ENCODE measurements at regions not wholly inside any gene's neighbourhood (a gene's known extent, or its start where the extent isn't known, plus 50 kb on each side); places are given as distances from the start of the nearest gene placed in this dataset.
"Not testable (repeated sequence)": the region's sequence is repeated elsewhere in the genome, so short reads cannot be mapped to it uniquely, and the experiment has no call there.

DNA sequence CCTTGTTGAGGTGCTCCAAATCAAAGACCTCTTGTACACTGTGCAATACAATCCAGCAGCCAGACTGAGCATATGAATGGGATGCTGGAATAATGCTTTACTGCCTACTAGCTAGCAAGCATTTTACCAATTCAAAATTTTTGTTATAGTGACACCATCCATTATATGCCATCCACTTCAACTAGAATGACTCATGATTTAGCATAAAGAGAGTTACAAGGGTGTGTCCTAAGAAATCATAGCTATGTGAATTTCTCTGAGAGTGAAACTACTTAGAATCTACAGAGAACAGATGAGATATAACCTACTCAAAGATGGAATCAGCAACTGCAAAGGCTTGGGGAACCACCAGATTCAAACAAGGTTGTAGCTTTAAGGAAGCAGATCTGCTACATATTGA lies 221.9 kb downstream of the LHFPL1 start:
- TF ChIP-seq, protein P1, sequence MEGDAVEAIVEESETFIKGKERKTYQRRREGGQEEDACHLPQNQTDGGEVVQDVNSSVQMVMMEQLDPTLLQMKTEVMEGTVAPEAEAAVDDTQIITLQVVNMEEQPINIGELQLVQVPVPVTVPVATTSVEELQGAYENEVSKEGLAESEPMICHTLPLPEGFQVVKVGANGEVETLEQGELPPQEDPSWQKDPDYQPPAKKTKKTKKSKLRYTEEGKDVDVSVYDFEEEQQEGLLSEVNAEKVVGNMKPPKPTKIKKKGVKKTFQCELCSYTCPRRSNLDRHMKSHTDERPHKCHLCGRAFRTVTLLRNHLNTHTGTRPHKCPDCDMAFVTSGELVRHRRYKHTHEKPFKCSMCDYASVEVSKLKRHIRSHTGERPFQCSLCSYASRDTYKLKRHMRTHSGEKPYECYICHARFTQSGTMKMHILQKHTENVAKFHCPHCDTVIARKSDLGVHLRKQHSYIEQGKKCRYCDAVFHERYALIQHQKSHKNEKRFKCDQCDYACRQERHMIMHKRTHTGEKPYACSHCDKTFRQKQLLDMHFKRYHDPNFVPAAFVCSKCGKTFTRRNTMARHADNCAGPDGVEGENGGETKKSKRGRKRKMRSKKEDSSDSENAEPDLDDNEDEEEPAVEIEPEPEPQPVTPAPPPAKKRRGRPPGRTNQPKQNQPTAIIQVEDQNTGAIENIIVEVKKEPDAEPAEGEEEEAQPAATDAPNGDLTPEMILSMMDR (IDR thresholded peaks at IDR 0.05; ENCODE audit: insufficient read depth, low read depth, low read length, missing control alignments), result no peak

DNA sequence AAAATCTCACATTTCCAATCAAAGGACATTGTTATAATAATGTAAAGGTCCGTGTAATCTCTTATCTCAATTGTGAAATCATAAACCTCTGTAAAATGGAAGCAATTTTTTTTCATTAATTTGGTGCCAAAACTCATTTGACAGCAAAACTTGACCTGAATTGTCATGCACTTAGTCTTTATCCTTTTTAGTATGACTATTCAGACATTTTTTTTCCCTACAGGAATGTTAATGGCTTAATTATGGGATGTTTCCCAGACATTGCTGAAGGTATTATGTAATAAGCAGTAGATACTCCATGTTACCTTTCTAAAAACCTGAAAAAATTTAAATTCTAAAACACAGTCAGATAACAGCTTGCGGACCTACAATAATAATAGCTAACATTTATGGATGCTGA lies 228.9 kb downstream of the LHFPL1 start:
- TF ChIP-seq, protein P1 (IDR thresholded peaks at IDR 0.05; ENCODE audit: insufficient read depth, low read depth, low read length, missing control alignments), result no peak
- DNase-seq (ENCODE audit: low read depth), result no peak
- no peak overlapping the region for H3K4me3 ChIP-seq (ENCODE audit: low read length)

More for the DNA sequence above, 221.9 kb downstream of the LHFPL1 start:
- H3K4me3 ChIP-seq (ENCODE audit: low read length), result no peak overlapping the region
- no peak for DNase-seq (ENCODE audit: low read depth)

DNA sequence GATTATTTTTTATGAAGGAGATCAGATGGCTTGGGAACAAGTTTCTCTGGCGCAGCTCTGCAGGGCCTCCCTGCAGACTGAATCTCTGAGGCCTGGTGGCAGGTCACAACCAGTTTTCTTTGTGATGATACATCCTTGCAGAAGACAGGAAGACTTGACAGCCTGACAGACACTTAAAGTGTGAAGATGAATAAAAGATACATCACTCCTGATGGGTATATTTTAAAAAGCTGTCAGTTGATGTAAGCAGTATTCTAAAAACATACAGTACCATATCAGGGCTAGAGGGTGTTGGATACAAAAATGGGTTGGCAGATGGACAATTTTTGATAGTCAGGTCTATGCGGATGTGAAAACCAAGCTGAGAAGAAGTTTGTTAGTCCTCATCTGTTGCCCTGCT lies 239.5 kb downstream of the LHFPL1 start:
- H3K4me3 ChIP-seq (ENCODE audit: low read length), result no peak overlapping the region
- DNase-seq (ENCODE audit: low read depth), result no peak
- TF ChIP-seq, protein P1 (IDR thresholded peaks at IDR 0.05; ENCODE audit: insufficient read depth, low read depth, low read length, missing control alignments), result no peak

DNA sequence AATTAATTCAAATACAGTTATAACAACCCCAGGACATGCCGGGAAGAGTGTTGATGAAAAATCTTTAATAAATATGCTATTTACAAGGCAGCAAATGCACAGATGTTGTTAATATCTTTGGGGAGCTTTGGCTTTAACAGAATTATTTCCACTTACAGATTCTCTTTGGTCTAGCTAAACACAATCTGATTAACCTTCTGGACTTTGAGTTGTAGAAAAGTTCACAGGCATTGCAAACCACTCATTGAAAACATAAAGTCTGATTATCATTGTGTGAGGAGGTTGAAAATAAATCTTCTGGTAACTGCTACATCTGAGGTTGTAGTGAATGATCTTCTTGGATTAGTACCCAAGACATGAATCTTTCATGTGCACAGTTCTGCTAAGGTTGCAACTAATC lies 255.6 kb downstream of the LHFPL1 start:
- no peak overlapping the region for H3K4me3 ChIP-seq (ENCODE audit: low read length)
- no peak for DNase-seq (ENCODE audit: low read depth)
- TF ChIP-seq, protein P1 (IDR thresholded peaks at IDR 0.05; ENCODE audit: insufficient read depth, low read depth, low read length, missing control alignments), result no peak

DNA sequence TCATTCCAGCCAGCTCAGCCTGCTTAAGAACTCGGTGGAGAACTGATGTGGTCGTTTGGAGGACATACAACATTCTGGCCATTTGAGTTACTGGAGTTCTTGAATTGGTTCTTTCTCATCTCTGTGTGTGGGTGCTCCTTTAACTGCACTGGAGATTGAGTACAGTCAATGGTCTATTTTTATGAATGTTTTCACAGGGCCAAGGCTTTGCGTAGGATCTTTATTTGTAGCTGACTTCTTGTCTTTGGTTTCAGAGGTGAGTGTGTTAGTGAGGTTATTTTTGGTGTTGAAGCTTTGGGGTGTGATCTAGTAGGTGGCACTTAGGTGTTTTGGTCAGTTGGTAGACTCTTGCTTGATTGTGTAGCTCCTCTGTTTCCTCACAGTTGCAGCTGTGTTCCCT lies 288.4 kb downstream of the LHFPL1 start:
- no peak for DNase-seq (ENCODE audit: low read depth)
- no peak overlapping the region for H3K4me3 ChIP-seq (ENCODE audit: low read length)
- TF ChIP-seq, protein P1 (IDR thresholded peaks at IDR 0.05; ENCODE audit: insufficient read depth, low read depth, low read length, missing control alignments), result no peak

DNA sequence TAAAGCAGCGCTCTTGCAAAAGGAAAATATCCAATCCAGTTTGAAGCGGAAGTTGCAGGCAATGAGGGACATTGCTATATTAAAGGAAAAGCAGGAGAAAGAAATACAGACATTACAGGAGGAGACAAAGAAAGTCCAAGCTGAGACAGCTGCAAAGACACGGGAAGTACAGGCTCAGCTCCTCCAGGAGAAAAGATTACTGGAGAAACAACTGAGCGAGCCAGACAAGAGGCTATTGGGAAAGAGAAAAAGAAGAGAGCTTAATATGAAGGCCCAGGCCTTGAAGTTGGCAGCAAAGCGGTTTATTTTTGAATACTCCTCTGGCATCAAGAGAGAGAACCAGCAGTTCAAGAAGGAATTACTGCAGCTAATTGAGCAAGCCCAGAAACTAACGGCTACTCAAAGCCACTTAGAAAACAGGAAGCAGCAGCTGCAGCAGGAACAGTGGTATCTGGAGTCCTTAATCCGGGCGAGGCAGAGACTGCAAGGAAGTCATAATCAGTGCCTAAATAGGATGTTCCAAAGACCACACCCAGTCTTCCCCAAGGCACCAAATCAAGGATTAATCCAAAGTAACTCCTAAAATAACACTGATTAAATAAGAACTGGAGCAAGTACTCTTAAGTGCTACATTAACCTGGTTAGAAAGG lies 298.0 kb downstream of the LHFPL1 start:
- DNase-seq (ENCODE audit: low read depth), result not testable (repeated sequence)

DNA sequence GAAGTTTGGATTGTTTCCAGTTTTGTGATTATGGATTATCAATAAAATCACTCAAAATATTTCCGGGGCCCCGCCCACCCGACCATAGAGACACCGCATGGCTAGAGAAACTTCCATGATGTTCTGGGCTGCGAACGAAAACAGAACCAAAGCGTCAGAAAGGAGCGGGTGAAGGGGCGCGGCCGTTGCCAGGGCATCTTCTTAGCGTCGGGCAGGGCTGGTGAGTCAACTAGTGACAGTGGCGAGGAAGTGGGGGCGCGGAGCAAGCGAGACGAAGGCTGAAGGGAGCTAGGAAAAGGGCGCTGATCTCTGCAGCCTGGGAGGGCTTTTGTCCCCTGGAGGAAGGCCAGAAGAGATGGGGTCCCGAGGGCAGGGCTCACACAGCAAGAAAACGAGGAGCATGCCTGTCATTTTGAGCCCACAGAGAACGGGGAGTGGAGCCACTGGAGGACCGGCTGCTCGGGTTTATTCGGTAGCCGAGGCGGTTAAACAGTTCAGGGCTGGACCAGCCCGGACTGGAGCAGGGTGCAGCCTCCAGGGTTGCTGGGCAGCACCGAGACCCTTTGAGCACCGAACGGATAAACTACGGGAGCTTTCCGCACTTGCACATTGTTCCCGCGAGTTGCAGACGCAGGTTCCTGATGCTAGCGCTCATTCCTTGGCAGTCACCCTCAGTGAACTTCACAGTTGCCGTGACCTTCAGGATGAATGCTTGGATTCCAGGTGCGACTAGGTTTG lies 298.1 kb upstream of the TRPC5 start:
- TF ChIP-seq, protein P1 (IDR thresholded peaks at IDR 0.05; ENCODE audit: insufficient read depth, low read depth, low read length, missing control alignments), result no peak
- no peak for DNase-seq (ENCODE audit: low read depth)
- H3K4me3 ChIP-seq (ENCODE audit: low read length), result no peak overlapping the region

More for the DNA sequence above, 298.0 kb downstream of the LHFPL1 start:
- H3K4me3 ChIP-seq (ENCODE audit: low read length), result not testable (repeated sequence)

Measured in epithelial cell of esophagus (primary cell).